MM.1S (cell line): ENCODE measurements at regions not wholly inside any gene's neighbourhood (a gene's known extent, or its start where the extent isn't known, plus 50 kb on each side); places are given as distances from the start of the nearest gene placed in this dataset.

Source experiments
- CTCF ChIP-seq: fragments of 300-600 bp; sonication (generic); IDR thresholded peaks from 2 replicates; pipeline ENCODE4 v1.5.1; 2016; ENCODE audit warnings: antibody characterized with exemption, low read length, mixed read lengths
- EZH2 ChIP-seq: fragments of 300-600 bp; sonication (generic); optimal IDR thresholded peaks from 2 replicates; pipeline ENCODE3; 2017; ENCODE audit warnings: low read depth, mild to moderate bottlenecking, antibody characterized with exemption, low read length, mixed read lengths

GRCh38 chr12:131477613-131478012 lies 233.3 kb upstream of the SFSWAP start:
- TF ChIP-seq CTCF (no peak), EZH2 (no peak)
